Stomach (tissue), 8 donors: ENCODE measurements at regions not wholly inside any gene's neighbourhood (a gene's known extent, or its start where the extent isn't known, plus 50 kb on each side); places are given as distances from the start of the nearest gene placed in this dataset.

ENCODE experiments used
- DNase-seq, 2 donors: peaks; one replicate each; pipeline versions ENCODE4 v3.0.0 to v3.0.0-alpha.2; 2013 to 2019
- H3K27ac ChIP-seq, 5 donors: fragments of 200-600 bp in 4 of 5; sonication (generic) in 4 of 5; one replicate each; pipeline ENCODE4 v1.5.1; 2013 to 2019; ENCODE audit warnings: mild to moderate bottlenecking in 1 of 5, moderate library complexity in 1 of 5
- H3K27me3 ChIP-seq, 3 donors: fragments of 200-600 bp; sonication (generic); one replicate each; pipeline ENCODE4 v1.5.1; 2017 to 2019; ENCODE audit warnings: mixed run types in 1 of 3
- H3K36me3 ChIP-seq, 4 donors: fragments of 200-600 bp; sonication (generic); 1 replicate in 3 of 4; 2 replicates in 1 of 4; pipeline ENCODE4 v1.5.1; 2016 to 2019
- H3K4me1 ChIP-seq, 4 donors: fragments of 200-600 bp; sonication (generic); one replicate each; pipeline ENCODE4 v1.5.1; 2016 to 2019
- H3K4me3 ChIP-seq, 4 donors: fragments of 200-600 bp; sonication (generic) in 3 of 4; one replicate each; pipeline ENCODE4 v1.5.1; 2016 to 2019; ENCODE audit warnings: mild to moderate bottlenecking in 1 of 4
- H3K9me3 ChIP-seq, 4 donors: fragments of 200-600 bp; sonication (generic); one replicate each; pipeline ENCODE4 v1.5.1; 2016 to 2019
- CTCF ChIP-seq, 7 experiments: fragments of 450-650 bp in 4 of 7; fragments of 200-600 bp in 3 of 7; sonication (generic) in 3 of 7; IDR thresholded peaks; one replicate each; pipeline ENCODE4 v1.5.1; 2016 to 2019; ENCODE audit warnings: antibody characterized with exemption in 7 of 7, control low read depth in 2 of 7, mild to moderate bottlenecking in 1 of 7
- EP300 ChIP-seq: sonication (generic); formaldehyde crosslinking; IDR thresholded peaks from one replicate; pipeline ENCODE4 v1.6.1; 2017; ENCODE audit warnings: antibody characterized with exemption
- POLR2A ChIP-seq, 4 donors: fragments of 450-650 bp; IDR thresholded peaks; one replicate each; pipeline ENCODE4 v1.6.1; 2016; ENCODE audit warnings: antibody characterized with exemption in 4 of 4, control low read depth in 2 of 4, mild to moderate bottlenecking in 1 of 4, moderate library complexity in 1 of 4
- POLR2AphosphoS5 ChIP-seq, 3 donors: sonication (generic); formaldehyde crosslinking; IDR thresholded peaks; one replicate each; pipeline ENCODE4 v1.6.1; 2016; ENCODE audit warnings: antibody characterized with exemption in 3 of 3
- WGBS, 5 donors: extraction: QIAGEN DNeasy Blood & Tissue Kit in 3 of 5; methylation state at CpG; one replicate each; pipeline versions ENCODE4 v1.1.5 to v1.1.7; 2013 to 2018; 5-methylcytosine and 5-hydroxymethylcytosine counted together
- intact Hi-C: fragments of 100-400 bp; cut with DNase I; formaldehyde crosslinking; loops from one replicate; pipeline ENCODE4 v1.15.1; 2023; ENCODE audit warnings: low total_unique reads
- donor health status: healthy with polysubstance abuse.
- donor health status: Bipolar disorder and iron deficiency.
- donor health status: healthy.

GRCh38 chr6:164507206-164507940 lies 802.0 kb downstream of the C6orf118 start:
- DNase-seq: peak in 1 of 2 donors; percentile 16
- Histone ChIP-seq H3K36me3 (no peaks in the 10 kb centered on the region), H3K9me3 (no peaks in the 10 kb centered on the region), H3K4me3 (no peak overlapping the region), H3K27ac (no peak overlapping the region), H3K27me3 (no peaks in the 10 kb centered on the region), H3K4me1 (no peaks in the 10 kb centered on the region)
- TF ChIP-seq CTCF (IDR thresholded peaks at IDR 0.05) (no peak), POLR2AphosphoS5 (IDR thresholded peaks at IDR 0.05) (no peak), EP300 (no peak), POLR2A (IDR thresholded peaks at IDR 0.05) (no peak)
- intact Hi-C loops: no loop called here
- 51 to 66% (median 59%) methylated on average over 8 of the region's 8 CpGs for WGBS, 5 donors

GRCh38 chr6:164505425-164505824 lies 804.0 kb downstream of the C6orf118 start:
- intact Hi-C loops: no loop called here
- no peaks in the 10 kb centered on the region for H3K36me3 ChIP-seq
- H3K4me3 ChIP-seq: no peak overlapping the region
- WGBS, 5 donors: 83 to 88% (median 85%) methylated on average over 4 of the region's 4 CpGs
- no peaks in the 10 kb centered on the region for H3K27me3 ChIP-seq
- H3K27ac ChIP-seq: no peak overlapping the region
- no peaks in the 10 kb centered on the region for H3K9me3 ChIP-seq
- no peaks in the 10 kb centered on the region for H3K4me1 ChIP-seq
- TF ChIP-seq CTCF (IDR thresholded peaks at IDR 0.05) (no peak), POLR2A (IDR thresholded peaks at IDR 0.05) (no peak), POLR2AphosphoS5 (IDR thresholded peaks at IDR 0.05) (no peak), EP300 (no peak)
- DNase-seq: no peak

GRCh38 chr6:164502833-164503232 lies 806.6 kb downstream of the C6orf118 start:
- TF ChIP-seq POLR2A (IDR thresholded peaks at IDR 0.05) (no peak), POLR2AphosphoS5 (IDR thresholded peaks at IDR 0.05) (no peak), CTCF (IDR thresholded peaks at IDR 0.05) (no peak), EP300 (no peak)
- no peaks in the 10 kb centered on the region for H3K36me3 ChIP-seq
- H3K4me3 ChIP-seq: no peak overlapping the region
- H3K27ac ChIP-seq: no peak overlapping the region
- DNase-seq: peak in 1 of 2 donors; percentile 54
- H3K27me3 ChIP-seq: no peaks in the 10 kb centered on the region
- 5 to 21% (median 9%) methylated on average over 6 of the region's 6 CpGs for WGBS, 5 donors
- intact Hi-C loops: no loop called here
- H3K4me1 ChIP-seq: no peaks in the 10 kb centered on the region
- no peaks in the 10 kb centered on the region for H3K9me3 ChIP-seq

GRCh38 chr6:164495882-164496495 lies 813.4 kb downstream of the C6orf118 start:
- no peaks in the 10 kb centered on the region for H3K27me3 ChIP-seq
- no peak overlapping the region for H3K4me3 ChIP-seq
- H3K36me3 ChIP-seq: no peaks in the 10 kb centered on the region
- TF ChIP-seq CTCF (IDR thresholded peaks at IDR 0.05) (no peak), POLR2A (IDR thresholded peaks at IDR 0.05) (no peak), EP300 (no peak), POLR2AphosphoS5 (IDR thresholded peaks at IDR 0.05) (no peak)
- DNase-seq: no peak
- intact Hi-C loops: no loop called here
- 78 to 86% (median 82%) methylated on average over 7 of the region's 7 CpGs for WGBS, 5 donors
- H3K27ac ChIP-seq: no peak overlapping the region
- peaks cover 0 to 9% (median 5%) of the 10 kb centered on the region in 4 donors for H3K9me3 ChIP-seq
- no peaks in the 10 kb centered on the region for H3K4me1 ChIP-seq
